ENCODE measurements at regions not wholly inside any gene's neighbourhood (a gene's known extent, or its start where the extent isn't known, plus 50 kb on each side); places are given as distances from the start of the nearest gene placed in this dataset.
"Not testable (repeated sequence)": the region's sequence is repeated elsewhere in the genome, so short reads cannot be mapped to it uniquely, and the experiment has no call there.

GRCh38 chrX:45630078-45630477 is 429.4 kb upstream of the DIPK2B start:
- no peak for DNase-seq

DNA sequence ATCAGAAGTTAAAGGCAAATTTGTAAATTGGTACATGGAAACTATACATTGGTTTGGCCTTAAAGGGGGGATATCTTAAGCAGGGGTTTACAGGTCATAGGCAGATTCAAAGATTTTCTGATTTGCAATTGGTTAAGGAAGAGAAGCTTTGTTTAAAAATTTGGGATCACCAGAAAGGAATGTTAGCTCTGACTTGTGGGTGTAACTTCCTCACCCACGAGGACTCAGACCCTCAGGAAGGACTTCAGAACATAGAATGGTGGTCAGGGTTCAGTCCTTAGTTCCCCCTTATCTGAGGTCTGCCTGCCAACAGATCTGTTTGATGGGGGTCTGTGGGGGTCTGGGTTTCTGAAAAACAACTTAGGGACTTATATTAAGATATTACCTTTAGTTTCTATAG is 427.4 kb upstream of the DIPK2B start:
- no peak for DNase-seq

GRCh38 chrX:45623266-45623665 is 422.6 kb upstream of the DIPK2B start:
- no peak for DNase-seq

DNA sequence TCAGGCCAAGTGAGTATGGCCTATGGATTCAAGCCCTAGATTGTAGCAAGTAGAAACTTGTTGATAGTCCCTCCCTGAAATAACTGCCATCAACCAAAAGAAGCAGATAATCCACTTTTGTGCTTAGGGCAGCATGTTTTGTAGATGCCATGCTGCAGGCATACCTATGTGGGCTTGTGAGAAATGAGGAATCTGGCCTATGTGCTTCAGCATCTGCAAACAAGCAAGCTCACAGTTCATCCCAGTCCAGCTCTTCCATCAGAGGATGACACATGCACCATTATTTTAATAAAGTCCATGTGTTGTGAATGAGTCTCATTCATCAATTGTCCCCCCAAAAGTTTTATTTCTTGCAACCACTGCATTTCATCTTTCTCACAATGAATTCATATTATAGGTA is 421.9 kb upstream of the DIPK2B start:
- no peak for DNase-seq

DNA sequence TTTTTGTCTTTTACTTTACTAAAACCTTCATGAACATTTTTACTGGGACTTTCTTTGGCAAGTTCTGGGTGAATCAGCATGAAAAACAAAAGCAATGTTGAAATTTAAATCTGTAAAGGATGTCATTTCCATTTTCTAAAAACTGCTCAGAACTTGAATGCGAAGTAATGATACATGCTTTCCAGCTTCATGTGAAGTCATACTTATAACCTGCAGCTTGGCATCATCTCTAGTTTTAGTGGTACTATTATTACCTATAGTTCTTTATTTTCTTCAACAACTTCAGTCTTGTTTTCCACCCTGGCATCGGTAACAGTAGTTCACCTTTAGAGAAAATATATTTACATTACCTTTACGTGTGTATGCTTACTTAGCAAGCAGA is 421.4 kb upstream of the DIPK2B start:
- no peak for DNase-seq

- peak in 1 of 2 donors; percentile 17 for DNase-seq
Observed at GRCh38 chrX:45621376-45622041, 420.8 kb upstream of the DIPK2B start.

GRCh38 chrX:45619290-45619689 is 418.6 kb upstream of the DIPK2B start:
- no peak for DNase-seq

GRCh38 chrX:45615591-45615990 is 414.9 kb upstream of the DIPK2B start:
- DNase-seq: not testable (repeated sequence)

DNA sequence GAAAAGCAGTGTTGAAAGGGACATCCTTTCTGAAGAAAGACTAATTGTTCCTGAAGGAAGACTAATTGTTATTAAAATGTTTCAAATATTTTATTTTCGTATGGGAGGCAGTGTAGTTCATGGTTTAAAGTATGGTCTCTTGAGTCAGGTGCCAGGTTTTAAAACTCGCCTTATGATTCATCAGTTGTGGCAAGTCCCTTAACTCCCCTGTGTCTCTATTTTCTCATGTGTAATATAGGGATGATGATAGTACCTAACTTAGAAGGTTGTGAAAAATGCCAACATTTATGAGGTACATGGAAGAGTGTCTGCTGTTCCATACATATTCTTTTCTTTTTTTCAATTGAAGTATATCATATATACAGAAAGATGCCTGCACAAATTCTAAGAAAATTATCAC is 414.2 kb upstream of the DIPK2B start:
- DNase-seq: no peak

DNA sequence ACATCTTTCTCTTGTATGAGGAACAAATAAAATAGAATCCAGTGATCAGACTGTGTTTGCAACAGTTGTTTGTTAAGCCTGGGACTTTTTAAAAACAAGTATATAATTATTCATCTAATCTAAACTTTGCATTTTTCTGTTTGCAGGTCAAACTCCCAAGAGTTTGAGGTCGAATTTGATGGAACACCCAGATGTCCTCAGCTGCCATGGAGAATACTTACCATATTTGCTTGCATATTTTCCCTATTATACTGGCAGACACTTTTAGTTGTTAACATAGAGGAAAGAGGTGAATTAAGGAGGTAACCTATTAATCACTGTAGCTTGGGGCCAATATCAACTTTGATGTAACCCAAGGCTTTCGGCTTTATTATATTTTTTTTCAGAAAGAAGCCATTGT is 401.5 kb upstream of the DIPK2B start:
- no peak for DNase-seq

GRCh38 chrX:45601052-45601451 is 400.4 kb upstream of the DIPK2B start:
- no peak for DNase-seq

GRCh38 chrX:45598861-45599260 is 398.2 kb upstream of the DIPK2B start:
- no peak for DNase-seq

GRCh38 chrX:45596188-45596808 is 395.6 kb upstream of the DIPK2B start:
- no peak for DNase-seq

DNA sequence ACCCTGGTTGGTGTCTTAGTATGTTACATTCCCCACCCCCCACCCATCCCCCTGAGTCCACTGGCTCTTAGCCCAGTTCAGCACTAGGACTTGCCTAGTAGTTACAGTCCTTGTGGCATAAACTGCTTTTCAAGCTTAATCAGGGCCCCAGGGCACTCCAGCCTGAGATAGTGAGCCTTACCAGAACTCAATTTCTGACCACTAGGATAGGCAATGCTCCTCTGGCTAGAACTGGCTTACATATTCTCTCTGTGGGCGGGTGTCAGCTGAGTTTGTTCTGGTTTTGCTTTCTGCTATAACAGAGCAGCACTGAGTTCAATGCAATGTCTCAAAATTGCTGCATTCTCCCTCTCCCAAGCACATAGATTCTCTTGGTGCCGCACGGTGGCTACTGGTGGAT is 391.4 kb upstream of the DIPK2B start:
- DNase-seq: no peak

DNA sequence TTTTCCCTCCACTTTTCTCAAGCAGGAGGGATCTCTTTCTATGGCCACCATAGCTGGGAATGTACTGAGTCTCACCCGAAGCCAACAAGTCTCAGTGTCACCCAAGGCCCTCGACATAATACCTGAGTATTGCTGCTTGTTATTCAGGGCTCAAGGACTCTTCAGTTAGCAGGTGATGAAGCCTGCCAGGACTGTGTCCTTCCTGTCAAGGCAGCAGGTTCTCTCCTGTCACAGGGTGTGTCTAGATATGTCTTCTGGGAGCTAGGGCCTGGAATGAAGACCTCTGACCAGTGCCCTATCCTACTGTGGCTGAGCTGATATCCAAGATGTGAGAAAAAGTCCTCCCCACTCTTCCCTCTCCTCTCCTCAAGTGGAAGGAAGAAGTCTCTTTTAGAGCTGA is 391.0 kb upstream of the DIPK2B start:
- DNase-seq: no peak

DNA sequence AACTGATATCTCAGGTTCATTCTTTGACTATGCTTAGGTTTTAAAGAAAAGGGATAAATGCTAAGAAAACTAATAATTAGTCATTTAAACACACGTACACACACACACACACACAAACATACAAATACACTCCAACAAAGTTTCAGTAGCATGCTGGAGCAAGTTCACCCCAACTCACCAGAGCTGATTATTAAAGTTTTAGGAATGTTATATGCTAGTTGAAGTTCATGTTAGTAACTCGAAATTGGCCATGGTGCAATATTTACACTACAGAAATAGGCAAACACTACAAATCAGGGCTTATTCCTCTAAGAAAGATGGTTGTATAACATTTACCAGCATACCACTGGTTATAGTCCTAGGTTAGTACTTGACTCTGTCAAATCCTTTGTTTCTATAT is 384.0 kb upstream of the DIPK2B start:
- no peak for DNase-seq

DNA sequence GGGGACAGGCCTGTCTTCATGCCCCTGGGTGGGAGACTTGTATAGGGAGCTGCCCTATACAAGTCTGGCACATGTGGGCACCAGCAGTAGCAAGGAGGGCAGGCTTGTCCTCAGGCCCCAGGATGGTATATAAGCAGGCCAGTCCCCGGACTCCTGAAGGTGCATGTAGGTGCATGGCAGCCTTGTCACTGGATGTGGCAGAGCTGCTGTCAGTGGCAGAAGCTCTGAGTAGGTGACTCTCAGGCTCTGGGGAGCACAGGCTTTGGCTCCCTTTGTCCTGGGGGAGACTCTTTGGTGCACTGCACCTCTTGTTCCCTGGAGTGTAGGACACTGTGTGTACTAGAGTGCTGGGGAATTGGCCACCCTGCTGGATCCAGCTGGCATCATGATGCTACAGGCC is 376.7 kb upstream of the DIPK2B start:
- DNase-seq: no peak

- DNase-seq: no peak
Observed at GRCh38 chrX:45571453-45571852, 370.8 kb upstream of the DIPK2B start.

- no peak for DNase-seq
Observed at GRCh38 chrX:45566456-45566855, 365.8 kb upstream of the DIPK2B start.

GRCh38 chrX:45557387-45557786 is 356.7 kb upstream of the DIPK2B start:
- DNase-seq: no peak

DNA sequence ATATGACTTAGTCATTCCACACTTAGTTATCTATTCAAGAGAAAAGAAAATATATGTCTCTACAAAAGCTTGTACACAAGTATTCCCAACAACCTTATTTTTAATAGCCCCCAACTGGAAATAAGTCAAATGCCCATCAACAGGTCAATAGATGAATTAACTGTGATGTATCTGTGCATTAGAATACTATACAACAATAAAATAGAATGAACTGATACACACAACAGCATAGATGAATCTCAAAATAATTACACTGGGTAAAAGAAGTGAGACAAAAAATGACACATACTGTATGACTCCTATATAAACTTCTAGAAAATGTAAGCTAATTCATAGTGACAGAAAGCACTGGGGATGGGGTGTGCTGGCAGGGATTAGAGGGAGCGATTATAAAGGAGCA is 354.1 kb upstream of the DIPK2B start:
- DNase-seq: no peak

GRCh38 chrX:45553417-45553816 is 352.7 kb upstream of the DIPK2B start:
- DNase-seq: no peak

- DNase-seq: not testable (repeated sequence)
Observed at GRCh38 chrX:45546697-45547096, 346.0 kb upstream of the DIPK2B start.

DNA sequence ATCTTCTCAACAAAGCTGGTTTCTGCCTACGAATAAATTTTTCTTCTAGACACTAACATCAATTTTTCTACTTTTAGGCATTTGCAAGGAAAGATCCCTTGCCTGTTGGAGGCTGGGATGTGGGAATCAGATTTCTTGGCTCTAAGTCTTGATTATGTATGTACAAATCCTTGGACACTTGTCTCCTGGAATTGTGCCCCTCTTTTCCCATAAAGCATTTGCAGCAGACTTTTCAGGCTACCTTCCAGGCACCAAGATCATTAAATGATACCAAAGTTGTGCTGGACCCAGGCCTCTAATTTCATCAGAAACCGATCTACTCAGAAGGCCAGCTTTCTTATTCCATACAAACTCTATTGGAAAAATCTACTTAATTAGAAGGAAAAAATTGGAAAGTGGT is 339.5 kb upstream of the DIPK2B start:
- no peak for DNase-seq

- DNase-seq: no peak
Observed at GRCh38 chrX:45537936-45538335, 337.3 kb upstream of the DIPK2B start.

Data from stimulated activated CD4-positive, alpha-beta T cell treated with anti-CD3 and anti-CD28 coated beads, Interleukin-2, amount 100 ng/mL, for 24 hours (primary cell).